GM12878 (cell line): ENCODE measurements at regions not wholly inside any gene's neighbourhood (a gene's known extent, or its start where the extent isn't known, plus 50 kb on each side); places are given as distances from the start of the nearest gene placed in this dataset.
"Not testable (repeated sequence)": the region's sequence is repeated elsewhere in the genome, so short reads cannot be mapped to it uniquely, and the experiment has no call there.

ENCODE experiments used
- ATAC-seq: fragments of 200-7000 bp; cut with Tn5 transposase; 3 replicates; pipeline ENCODE4 v1.9.1; 2020; ENCODE audit warnings: mild to moderate bottlenecking, moderate library complexity
- BruUV-seq: library from RNA; stranded (reverse); fragments of 400-500 nt; replicated peaks from 2 replicates; lab custom pipeline; 2021; lab: Mats Ljungman, UMichigan
- CTCF ChIA-PET: fragments of 300-600 bp; sonication (Branson Sonifier 250); formaldehyde crosslinking; extraction: SDS; loops from one replicate; lab custom pipeline; 2021; ENCODE audit warnings: inconsistent platforms; lab: Yijun Ruan, JAX
- POLR2A ChIA-PET: fragments of 350-600 bp; formaldehyde crosslinking; extraction: SDS; loops from one replicate; lab custom pipeline; 2021; ENCODE audit warnings: inconsistent platforms; lab: Charles Lee
- RAD21 ChIA-PET: fragments of 300-600 bp; sonication (Branson Sonifier 250); formaldehyde crosslinking; loops from one replicate; lab custom pipeline; 2023; ENCODE audit warnings: antibody characterized with exemption; ENCODE audit not compliant: unreplicated experiment; lab: Charles Lee
- SMC1A ChIA-PET: fragments of 300-600 bp; sonication (Branson Sonifier 250); formaldehyde crosslinking; loops from one replicate; lab custom pipeline; 2023; ENCODE audit not compliant: unreplicated experiment, uncharacterized antibody; lab: Charles Lee
- DNase-seq: peaks from one replicate; pipeline ENCODE4 v3.0.0-alpha.2; 2011; ENCODE audit warnings: low read depth, low spot score
- FAIRE-seq: peaks from 3 replicates; lab custom pipeline; 2011; peaks lifted over from hg19 to GRCh38; lab: Jason Lieb, UNC
- H2AFZ ChIP-seq: 2 replicates; pipeline ENCODE4 v1.6.0; 2011; ENCODE audit warnings: low read depth, low read length, control low read depth; ENCODE audit not compliant: control insufficient read depth
- H3K27ac ChIP-seq: 2 replicates; pipeline ENCODE4 v1.5.1; 2011; ENCODE audit warnings: control low read depth; ENCODE audit not compliant: control insufficient read depth, insufficient read depth
- H3K27me3 ChIP-seq, 2 experiments: replicated peaks in 1 of 2; 2 replicates each; pipeline versions ENCODE4 v1.6.0 to v1.6.1; 2011; ENCODE audit warnings: low read length in 1 of 2; ENCODE audit not compliant: control insufficient read depth in 2 of 2, insufficient read depth in 2 of 2
- H3K36me3 ChIP-seq, 2 experiments: 2 replicates each; pipeline ENCODE4 v1.5.1; 2011; ENCODE audit warnings: low read length in 1 of 2; ENCODE audit not compliant: control insufficient read depth in 2 of 2, insufficient read depth in 2 of 2
- H3K4me1 ChIP-seq: 2 replicates; pipeline ENCODE4 v1.6.1; 2011; ENCODE audit warnings: mild to moderate bottlenecking, low read length, moderate library complexity, mixed read lengths; ENCODE audit not compliant: control insufficient read depth, insufficient read depth
- H3K4me2 ChIP-seq: 2 replicates; pipeline ENCODE4 v1.6.0; 2011; ENCODE audit warnings: control low read depth; ENCODE audit not compliant: control insufficient read depth, insufficient read depth
- H3K4me3 ChIP-seq: fragments of 200-600 bp; sonication (generic); 2 replicates; pipeline ENCODE4 v1.5.1; 2016
- H3K79me2 ChIP-seq: 2 replicates; pipeline ENCODE4 v1.6.0; 2011; ENCODE audit warnings: low read length; ENCODE audit not compliant: control insufficient read depth, insufficient read depth
- H3K9ac ChIP-seq: 2 replicates; pipeline ENCODE4 v1.8.0; 2011; ENCODE audit warnings: low read length, control low read depth, mixed read lengths; ENCODE audit not compliant: control insufficient read depth, insufficient read depth
- H3K9me3 ChIP-seq: replicated peaks from 3 replicates; pipeline ENCODE4 v1.5.1; 2011; ENCODE audit warnings: mild to moderate bottlenecking, low read length; ENCODE audit not compliant: control insufficient read depth, insufficient read depth
- H4K20me1 ChIP-seq: 2 replicates; pipeline ENCODE4 v1.6.0; 2011; ENCODE audit not compliant: control insufficient read depth, insufficient read depth
- BCLAF1 ChIP-seq: fragments of 450-650 bp; IDR thresholded peaks from 2 replicates; pipeline ENCODE4 v1.6.1; 2017; ENCODE audit warnings: antibody characterized with exemption, mild to moderate bottlenecking, moderate library complexity
- CEBPZ ChIP-seq: fragments of 150-350 bp; IDR thresholded peaks from 2 replicates; pipeline ENCODE4 v1.6.1; 2016; ENCODE audit warnings: low read depth, low read length
- DPF2 ChIP-seq: fragments of 450-650 bp; IDR thresholded peaks from 2 replicates; pipeline ENCODE4 v1.6.1; 2017; ENCODE audit warnings: mild to moderate bottlenecking
- E4F1 ChIP-seq: fragments of 450-650 bp; IDR thresholded peaks from 2 replicates; pipeline ENCODE4 v1.6.1; 2018; ENCODE audit warnings: borderline replicate concordance, mild to moderate bottlenecking; ENCODE audit not compliant: partially characterized antibody
- FOXM1 ChIP-seq: IDR thresholded peaks from 2 replicates; pipeline ENCODE4 v1.6.1; 2012; ENCODE audit warnings: low read depth, mild to moderate bottlenecking, inconsistent platforms, low read length, moderate library complexity
- MYC ChIP-seq: IDR thresholded peaks from 2 replicates; pipeline ENCODE4 v1.6.1; 2011; ENCODE audit warnings: mild to moderate bottlenecking, low read length, moderate library complexity, inconsistent platforms; ENCODE audit not compliant: insufficient read depth, insufficient replicate concordance, insufficient read length, severe bottlenecking
- WGBS: methylation state at CpG from one replicate; pipeline ENCODE4 v1.1.6; 2016; ENCODE audit warnings: low lambda C conversion rate; ENCODE audit not compliant: insufficient replicate concordance, insufficient coverage; ENCODE audit errors: missing lambda C conversion rate; 5-methylcytosine and 5-hydroxymethylcytosine counted together
- in situ Hi-C: fragments of 300-500 bp; cut with MboI; formaldehyde crosslinking; loops from 9 replicates; pipeline ENCODE4 v1.14.3; 2018; ENCODE audit warnings: mixed read lengths
- intact Hi-C: fragments of 100-400 bp; cut with micrococcal nuclease; formaldehyde crosslinking; loops from one replicate; pipeline ENCODE4 v1.14.2; 2022; ENCODE audit not compliant: unreplicated experiment

GRCh38 chr4:14358544-14359160 lies 643.6 kb upstream of the CPEB2 start:
- H2AFZ ChIP-seq, SMC1A ChIA-PET, H3K4me1 ChIP-seq, H3K79me2 ChIP-seq, DNase-seq, intact Hi-C loops, in situ Hi-C loops, CTCF ChIA-PET, RAD21 ChIA-PET, H3K4me3 ChIP-seq, H4K20me1 ChIP-seq, H3K27me3 ChIP-seq, H3K36me3 ChIP-seq, BruUV-seq, ATAC-seq, H3K4me2 ChIP-seq, FAIRE-seq, H3K27ac ChIP-seq, POLR2A ChIA-PET, H3K9ac ChIP-seq, H3K9me3 ChIP-seq: not testable (repeated sequence)
- WGBS = 75% methylated on average over 30 of the region's 34 CpGs

GRCh38 chr4:14359991-14360390 lies 642.3 kb upstream of the CPEB2 start:
- no peak overlapping the region for H3K4me3 ChIP-seq
- ChIA-PET RAD21 (no interaction called here), CTCF (no interaction called here), SMC1A (no interaction called here), POLR2A (no interaction called here)
- in situ Hi-C loops = no loop called here
- no peak for FAIRE-seq
- H3K27ac ChIP-seq = no peak overlapping the region
- H3K27me3 ChIP-seq = no peaks in the 10 kb centered on the region
- no peaks in the 10 kb centered on the region for H3K79me2 ChIP-seq
- H3K4me2 ChIP-seq = no peak overlapping the region
- H3K9me3 ChIP-seq = no peaks in the 10 kb centered on the region
- no peak for ATAC-seq
- H2AFZ ChIP-seq = no peak overlapping the region
- no peaks in the 10 kb centered on the region for H3K4me1 ChIP-seq
- no peaks in the 10 kb centered on the region for H3K36me3 ChIP-seq
- no peak for DNase-seq
- 19% methylated on average over 4 of the region's 4 CpGs for WGBS
- intact Hi-C loops = no loop called here
- H4K20me1 ChIP-seq = no peaks in the 10 kb centered on the region
- no TSS peak for BruUV-seq
- H3K9ac ChIP-seq = no peak overlapping the region
- no peak for TF ChIP-seq FOXM1
- TF ChIP-seq BCLAF1 = no peak
- no peak for TF ChIP-seq DPF2
- no peak for TF ChIP-seq MYC
- TF ChIP-seq E4F1 = no peak
- no peak for TF ChIP-seq CEBPZ
